NCI-H345 (cell line): ENCODE measurements at regions not wholly inside any gene's neighbourhood (a gene's known extent, or its start where the extent isn't known, plus 50 kb on each side); places are given as distances from the start of the nearest gene placed in this dataset.

Experiments used
- DNase-seq: peaks from one replicate; lab custom pipeline; 2025; lab: John Stamatoyannopoulos, UW

GRCh38 chr5:103345461-103345860 is 86.9 kb downstream of the MACIR start:
- no peak for DNase-seq

GRCh38 chr5:103340717-103341388 is 82.3 kb downstream of the MACIR start:
- no peak for DNase-seq

GRCh38 chr5:103340132-103340531 is 81.6 kb downstream of the MACIR start:
- DNase-seq, result no peak

- no peak for DNase-seq
Measured at GRCh38 chr5:103336941-103337340, 78.4 kb downstream of the MACIR start.

- no peak for DNase-seq
Measured at GRCh38 chr5:103333376-103333775, 74.8 kb downstream of the MACIR start.

- no peak for DNase-seq
Measured at GRCh38 chr5:103330875-103331274, 72.3 kb downstream of the MACIR start.
